Upper lobe of left lung (tissue), 4 donors: ENCODE measurements at regions not wholly inside any gene's neighbourhood (a gene's known extent, or its start where the extent isn't known, plus 50 kb on each side); places are given as distances from the start of the nearest gene placed in this dataset.

ENCODE experiments used
- POLR2A ChIP-seq, 4 donors: fragments of 450-650 bp; IDR thresholded peaks; one replicate each; pipeline ENCODE4 v1.5.1; 2016 to 2017; ENCODE audit warnings: antibody characterized with exemption in 4 of 4, mild to moderate bottlenecking in 2 of 4
- TF ChIP-seq, protein P1 (sequence below), 6 experiments: fragments of 450-650 bp in 4 of 6; fragments of 200-600 bp in 2 of 6; sonication (generic) in 2 of 6; IDR thresholded peaks; one replicate each; pipeline ENCODE4 v1.5.1; 2016 to 2019; ENCODE audit warnings: antibody characterized with exemption in 6 of 6

DNA sequence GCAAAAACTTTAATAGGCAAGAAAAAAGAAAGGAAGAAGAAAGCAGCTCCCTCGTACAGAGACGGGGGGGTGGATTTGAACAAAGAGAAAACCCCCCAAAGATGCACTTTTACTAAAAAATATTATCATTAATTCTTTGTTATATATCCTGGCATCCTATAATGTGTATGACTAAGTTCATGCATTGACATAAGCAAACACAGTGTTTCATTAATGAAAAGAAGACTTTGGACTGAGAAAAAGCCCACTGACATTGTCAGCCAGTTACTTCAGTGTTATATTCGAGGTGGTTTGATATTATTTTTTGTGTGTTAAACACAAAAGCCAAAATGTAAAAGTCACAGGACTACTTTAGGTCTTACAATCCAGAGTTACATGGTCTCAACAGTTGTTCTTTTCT is 110.1 kb upstream of the DPYD start:
- TF ChIP-seq, protein P1, sequence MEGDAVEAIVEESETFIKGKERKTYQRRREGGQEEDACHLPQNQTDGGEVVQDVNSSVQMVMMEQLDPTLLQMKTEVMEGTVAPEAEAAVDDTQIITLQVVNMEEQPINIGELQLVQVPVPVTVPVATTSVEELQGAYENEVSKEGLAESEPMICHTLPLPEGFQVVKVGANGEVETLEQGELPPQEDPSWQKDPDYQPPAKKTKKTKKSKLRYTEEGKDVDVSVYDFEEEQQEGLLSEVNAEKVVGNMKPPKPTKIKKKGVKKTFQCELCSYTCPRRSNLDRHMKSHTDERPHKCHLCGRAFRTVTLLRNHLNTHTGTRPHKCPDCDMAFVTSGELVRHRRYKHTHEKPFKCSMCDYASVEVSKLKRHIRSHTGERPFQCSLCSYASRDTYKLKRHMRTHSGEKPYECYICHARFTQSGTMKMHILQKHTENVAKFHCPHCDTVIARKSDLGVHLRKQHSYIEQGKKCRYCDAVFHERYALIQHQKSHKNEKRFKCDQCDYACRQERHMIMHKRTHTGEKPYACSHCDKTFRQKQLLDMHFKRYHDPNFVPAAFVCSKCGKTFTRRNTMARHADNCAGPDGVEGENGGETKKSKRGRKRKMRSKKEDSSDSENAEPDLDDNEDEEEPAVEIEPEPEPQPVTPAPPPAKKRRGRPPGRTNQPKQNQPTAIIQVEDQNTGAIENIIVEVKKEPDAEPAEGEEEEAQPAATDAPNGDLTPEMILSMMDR (IDR thresholded peaks at IDR 0.05): no peak
- TF ChIP-seq POLR2A (IDR thresholded peaks at IDR 0.05): no peak
